Activated CD8-positive, alpha-beta memory T cell treated with anti-CD3 and anti-CD28 coated beads, Interleukin-2, amount 50 U/mL, for 4 hours (primary cell): ENCODE measurements at regions not wholly inside any gene's neighbourhood (a gene's known extent, or its start where the extent isn't known, plus 50 kb on each side); places are given as distances from the start of the nearest gene placed in this dataset.
"Not testable (repeated sequence)": the region's sequence is repeated elsewhere in the genome, so short reads cannot be mapped to it uniquely, and the experiment has no call there.

Experiments
- DNase-seq: peaks from one replicate; pipeline ENCODE4 v3.0.0-alpha.2; 2020

DNA sequence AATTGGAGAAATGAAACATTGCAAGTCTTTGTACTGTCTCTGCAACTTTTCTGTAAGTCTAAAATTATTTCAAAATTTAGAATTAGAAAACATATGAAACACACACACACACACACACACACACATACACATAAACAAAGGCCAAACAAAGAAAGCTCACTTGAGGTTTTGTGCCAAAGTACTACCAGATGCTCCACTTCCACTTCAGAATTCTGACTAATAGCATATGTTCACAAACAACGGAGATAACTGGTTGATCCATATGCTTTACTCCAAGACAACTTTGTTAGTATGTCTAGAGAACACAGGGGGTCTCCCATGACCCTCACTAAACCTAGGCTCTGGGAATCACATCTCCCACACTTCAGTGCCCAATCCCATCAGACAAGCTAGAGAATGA is 133.8 kb upstream of the CLEC14A start:
- no peak for DNase-seq

DNA sequence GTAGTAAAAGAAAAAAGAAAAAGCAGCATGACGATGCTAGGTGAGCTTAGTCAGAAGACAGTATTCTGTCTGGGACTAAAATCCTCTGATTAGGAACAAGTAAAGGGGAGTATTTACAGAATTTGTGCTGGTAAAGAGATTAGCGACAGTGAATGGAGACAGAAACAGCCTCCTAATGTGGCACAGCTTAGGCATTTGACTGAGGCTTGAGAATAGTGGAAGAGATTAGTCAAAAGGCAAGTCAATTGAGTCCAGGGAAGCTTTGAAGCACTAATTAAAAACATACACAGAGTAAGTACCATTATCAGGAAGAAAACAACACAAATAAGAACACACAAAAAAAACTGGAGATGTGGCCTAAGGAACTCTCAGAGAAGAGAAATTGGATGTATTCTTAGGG is 131.9 kb upstream of the CLEC14A start:
- no peak for DNase-seq

DNA sequence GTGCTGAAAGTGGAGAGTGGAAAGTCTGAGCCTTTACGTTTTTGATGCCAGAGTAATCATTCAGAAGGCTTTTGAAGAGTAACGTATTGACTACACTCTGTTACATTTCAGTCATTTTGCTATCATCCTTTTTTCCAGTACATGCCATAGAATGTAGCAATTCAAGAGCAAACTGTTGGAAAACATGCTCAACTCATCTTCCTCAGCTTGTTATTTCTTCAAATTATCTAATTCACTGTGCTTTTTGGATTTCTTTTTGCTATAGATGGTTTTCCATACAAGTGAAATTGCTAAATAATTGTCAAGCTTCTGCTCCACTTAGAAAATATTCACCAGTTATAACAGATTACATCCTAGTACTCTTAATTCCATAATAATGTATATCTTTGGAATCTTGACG is 129.9 kb upstream of the CLEC14A start:
- DNase-seq: no peak

DNA sequence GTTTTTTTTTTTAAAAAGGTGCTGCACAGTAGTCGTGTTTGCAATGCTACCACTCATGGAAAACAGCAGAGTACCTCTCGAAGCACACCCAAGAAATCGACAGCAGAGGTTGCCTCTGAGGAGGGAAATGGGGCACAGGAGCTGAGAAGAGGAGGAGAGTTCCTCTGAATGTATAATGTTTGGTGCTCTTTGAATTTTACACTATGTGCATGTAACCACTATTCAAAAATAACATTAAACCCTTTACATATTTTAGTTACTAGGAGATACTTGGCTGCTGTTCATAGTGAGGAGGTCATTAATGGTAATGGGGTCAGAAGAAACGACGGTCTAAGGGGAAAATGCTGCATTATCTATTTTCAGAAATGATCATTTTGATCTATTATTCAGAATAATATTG is 129.4 kb upstream of the CLEC14A start:
- DNase-seq: no peak

DNA sequence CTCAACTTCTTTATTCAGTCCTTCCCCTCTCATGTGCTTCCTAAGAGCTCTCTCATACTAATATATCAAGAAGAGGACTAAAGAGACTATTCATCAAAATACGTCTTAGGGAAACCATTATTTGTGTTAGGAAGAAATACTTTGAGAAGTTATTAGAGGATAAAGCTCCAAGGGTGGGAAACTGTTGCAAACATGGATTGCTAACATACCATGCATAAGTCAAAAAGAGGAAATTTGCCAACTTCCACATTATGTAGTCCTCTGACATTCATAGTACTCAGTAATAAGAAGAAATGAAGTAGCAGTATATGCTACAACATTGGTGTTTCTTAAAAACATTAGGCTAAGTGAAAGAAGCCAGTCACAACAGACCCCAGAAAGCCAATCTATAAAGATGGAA is 128.8 kb upstream of the CLEC14A start:
- no peak for DNase-seq

DNA sequence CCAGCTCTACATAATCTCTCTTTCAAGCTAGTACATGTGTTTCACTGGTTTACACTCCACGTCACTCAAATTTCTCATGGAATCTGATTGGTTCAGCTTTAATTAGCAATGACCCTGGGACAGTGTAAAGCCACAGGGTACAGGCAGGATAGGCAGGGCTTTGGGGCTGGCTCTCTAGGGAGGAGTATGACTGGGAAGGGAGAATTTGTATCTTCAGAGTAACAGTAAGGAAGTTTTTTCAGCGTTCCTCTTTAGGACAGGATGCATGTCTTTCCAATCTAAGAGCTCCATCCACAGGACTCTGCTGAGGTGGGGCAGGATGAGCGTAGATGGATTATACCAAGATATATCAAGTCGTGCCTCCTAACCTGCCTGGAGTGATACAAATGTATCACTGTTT is 112.0 kb upstream of the CLEC14A start:
- DNase-seq: no peak

DNA sequence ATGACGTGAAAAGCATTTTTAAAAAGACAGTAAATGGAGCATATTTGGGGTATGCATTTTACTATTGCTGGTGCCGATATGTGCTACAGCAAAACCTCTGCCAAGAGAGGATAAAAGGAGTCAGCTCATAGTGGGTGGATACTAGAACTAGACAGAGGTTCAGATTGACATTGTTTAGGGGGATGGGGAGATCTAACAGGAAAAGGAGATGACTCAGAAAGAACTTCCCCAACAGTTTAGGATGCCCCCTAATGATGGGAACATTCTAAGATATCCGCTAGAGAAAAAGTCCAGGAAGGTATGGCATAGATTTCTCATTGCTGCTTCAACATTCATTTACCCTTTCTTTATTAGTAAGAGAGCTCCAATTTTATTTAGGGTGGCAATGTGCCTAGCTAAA is 110.5 kb upstream of the CLEC14A start:
- DNase-seq: no peak

DNA sequence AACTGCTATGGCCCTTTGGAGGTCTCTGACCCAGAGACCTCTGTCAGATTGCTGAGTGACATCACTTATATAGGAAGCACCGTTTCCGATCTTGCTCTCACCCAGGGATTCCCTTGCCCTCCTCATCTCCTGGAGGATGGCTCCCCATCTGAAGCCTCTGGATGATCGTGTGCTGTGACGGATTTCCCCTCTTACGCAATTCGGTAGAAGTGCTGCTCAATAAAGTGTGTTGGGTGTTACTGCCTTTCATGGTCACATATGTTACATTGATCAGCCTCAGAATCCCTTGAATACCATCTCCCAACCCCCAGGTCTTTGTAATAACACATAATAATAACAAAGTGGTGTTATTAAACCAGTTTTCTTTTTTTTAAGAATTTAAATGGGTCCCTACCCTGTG is 107.3 kb upstream of the CLEC14A start:
- no peak for DNase-seq

DNA sequence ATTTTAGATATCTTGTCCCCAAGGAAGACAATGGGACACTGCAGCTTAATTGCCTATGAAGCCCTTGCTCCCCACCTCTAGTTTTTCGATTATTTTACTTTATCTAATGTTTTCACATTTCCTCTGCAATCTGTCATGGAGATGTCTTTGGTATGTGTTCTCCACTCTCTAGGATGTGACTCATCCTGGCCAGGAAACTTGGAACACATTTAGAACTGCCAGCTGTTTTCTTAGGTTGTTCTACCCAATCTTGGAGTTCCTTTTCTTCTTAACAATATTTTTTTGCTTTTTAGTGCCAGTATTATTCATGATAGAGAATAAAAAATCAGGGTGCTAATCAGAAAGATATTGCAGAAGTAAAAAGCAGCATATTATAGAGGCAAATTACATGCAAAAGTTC is 101.7 kb upstream of the CLEC14A start:
- no peak for DNase-seq

DNA sequence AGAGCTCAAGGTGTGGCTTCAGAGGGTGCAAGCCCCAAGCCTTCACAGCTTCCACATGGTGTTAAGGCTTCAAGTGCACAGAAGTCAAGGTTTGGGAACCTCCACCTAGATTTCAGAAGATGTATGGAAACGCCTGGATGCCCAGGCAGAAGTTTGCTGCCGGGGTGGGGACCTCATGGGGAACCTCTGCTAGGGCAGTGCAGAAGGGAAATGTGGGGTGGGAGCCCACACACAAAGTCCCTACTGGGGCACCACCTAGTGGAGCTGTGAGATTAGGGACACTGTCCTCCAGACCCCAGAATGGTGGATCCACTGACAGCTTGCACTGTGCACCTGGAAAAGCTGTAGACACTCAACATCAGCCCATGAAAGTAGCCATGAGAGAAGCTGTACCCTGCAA is 99.6 kb upstream of the CLEC14A start:
- DNase-seq: not testable (repeated sequence)

DNA sequence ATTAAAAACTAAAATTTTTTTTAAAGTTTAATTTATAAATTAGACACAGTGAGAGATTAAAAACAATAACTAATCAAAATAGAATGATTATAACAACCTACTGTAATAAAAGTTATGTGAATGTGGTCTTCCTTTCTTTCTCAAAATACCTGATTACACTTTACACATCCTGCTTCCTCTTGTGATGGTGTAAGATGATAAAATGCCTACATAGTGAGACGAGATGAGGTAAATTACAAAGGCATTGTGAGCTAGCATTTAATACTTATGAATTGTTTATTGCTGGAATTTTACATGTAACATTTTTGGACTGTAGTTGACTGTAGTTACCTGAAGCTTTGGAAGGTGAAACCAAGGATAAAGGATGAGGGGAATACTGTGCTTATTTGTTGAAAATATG is 94.2 kb upstream of the CLEC14A start:
- DNase-seq: no peak

DNA sequence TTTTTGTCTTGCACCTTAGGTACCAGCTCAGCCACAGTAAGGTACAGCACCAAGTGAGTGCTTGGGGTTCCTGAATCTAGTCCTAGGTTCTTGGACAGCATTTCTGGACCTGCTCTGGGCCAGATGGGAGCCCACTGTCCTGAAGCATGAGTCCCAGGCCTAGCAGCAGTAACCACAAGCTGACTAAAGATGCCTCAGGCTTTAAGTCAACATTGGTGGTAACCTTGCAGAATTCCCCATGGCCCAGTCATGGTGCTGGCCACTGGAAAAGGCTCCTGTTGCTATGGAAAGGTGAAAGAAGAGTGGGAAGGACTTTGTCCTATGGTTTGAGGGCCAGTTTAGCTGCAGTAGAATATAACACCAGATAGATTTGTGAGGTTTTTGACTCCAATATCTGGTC is 86.9 kb upstream of the CLEC14A start:
- DNase-seq: no peak

DNA sequence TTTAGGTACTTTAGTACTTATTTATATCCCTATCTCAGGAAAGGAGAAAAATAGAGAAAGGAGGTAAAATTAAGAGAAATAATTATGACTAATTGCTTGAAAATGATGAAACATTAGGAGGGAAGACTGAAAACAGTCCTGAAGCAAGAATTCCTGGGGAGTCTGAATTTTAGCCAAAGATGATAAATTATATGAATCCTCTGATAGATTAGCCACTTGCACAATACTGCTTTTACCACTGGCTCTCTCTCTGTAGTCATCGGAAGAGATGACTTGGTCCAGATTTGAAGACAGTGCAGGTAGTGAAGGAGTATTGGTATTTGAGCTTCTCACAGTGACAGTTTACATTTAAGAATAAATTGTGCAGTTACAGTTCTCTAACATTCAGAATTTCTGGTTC is 83.8 kb upstream of the CLEC14A start:
- no peak for DNase-seq

DNA sequence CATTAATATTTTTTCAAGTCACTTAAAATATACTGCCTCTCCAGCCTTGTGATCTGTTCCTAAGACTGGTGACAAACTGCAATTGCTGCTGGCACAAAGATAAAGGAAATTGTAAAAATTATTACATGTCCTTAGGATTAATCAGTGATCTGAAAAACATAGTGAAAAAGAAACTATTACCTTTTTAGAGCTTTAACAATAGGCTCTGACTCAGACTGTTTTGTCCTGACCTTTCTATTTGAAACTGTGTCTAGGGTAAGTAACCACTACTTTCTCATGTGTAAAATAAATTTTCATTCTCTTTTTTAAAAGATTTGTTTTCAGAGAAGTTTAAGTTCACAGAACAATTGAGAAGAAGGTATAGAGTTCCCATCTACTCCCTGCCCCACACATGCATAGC is 80.4 kb upstream of the CLEC14A start:
- no peak for DNase-seq

DNA sequence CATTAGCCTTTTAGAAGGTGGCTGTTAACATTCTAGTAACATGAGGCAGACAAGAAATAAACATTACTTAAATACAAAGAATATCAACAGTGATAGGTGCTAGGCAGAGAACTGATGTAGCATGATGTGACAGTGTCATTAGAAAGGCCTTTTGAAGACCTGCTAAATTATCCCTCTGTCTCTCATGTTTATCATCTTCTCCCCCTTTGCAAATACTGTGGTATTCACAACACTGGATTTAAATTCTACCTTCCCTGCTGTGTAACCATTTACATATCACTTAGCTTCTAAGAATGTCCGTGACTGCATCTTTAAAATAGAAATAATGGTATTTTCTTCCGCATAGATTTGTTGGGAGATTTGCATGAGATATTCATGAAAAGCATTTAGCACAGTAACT is 74.4 kb upstream of the CLEC14A start:
- no peak for DNase-seq

DNA sequence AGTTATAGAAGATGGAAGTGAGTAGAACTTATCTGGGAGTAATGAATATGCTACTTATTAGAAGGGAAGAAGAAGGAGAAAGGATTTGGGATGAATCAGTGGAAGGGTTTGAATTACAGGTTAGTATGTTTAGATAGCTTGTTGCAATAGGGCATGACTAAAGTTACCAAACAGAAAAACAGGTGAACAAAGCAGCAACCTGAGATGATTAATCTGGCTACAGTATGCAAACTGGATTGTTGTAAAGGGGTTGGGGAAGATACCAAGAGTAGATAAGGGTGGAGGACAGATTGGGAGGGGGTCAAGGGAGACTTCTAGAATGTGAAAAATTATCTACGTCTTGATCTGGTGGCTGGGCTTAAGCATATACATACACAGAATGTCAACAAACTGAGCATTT is 73.4 kb upstream of the CLEC14A start:
- DNase-seq: no peak

DNA sequence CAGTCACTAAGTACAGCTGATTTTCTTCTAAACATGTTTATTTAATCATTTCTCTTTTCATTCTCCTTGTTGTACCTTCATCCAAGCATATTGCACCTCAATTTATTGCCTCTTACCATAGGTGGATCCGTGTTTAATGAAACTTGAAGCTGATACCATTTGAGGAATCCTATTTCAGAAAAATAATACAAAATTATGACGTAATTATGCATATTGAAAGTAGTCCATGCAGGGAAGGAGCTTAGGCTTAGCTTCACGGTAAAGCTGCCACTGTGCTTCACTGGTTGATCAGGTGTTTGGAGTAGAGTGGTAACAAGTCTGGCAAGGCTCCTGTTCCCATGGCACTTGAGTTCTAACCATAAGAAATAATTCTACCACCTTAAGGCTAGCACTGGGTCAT is 61.0 kb upstream of the CLEC14A start:
- no peak for DNase-seq

DNA sequence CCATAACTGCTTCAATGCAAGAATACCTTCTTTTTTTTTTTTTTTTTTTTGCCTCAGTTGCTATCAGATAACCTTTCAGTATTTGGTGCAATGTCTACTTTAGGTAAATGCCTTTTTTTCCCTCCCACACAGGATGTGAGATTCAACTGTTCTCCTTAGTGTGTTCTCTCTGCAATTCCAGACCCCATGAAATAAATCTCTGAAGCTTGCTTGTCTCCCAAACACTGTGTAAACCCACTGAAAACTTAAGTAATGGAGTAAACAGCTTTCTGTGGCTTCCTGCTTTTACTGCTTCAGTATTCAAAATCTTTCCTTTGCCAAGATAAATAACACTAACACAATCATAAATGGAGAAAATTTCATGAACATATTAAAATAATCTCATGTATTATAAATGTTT is 55.8 kb upstream of the CLEC14A start:
- no peak for DNase-seq

DNA sequence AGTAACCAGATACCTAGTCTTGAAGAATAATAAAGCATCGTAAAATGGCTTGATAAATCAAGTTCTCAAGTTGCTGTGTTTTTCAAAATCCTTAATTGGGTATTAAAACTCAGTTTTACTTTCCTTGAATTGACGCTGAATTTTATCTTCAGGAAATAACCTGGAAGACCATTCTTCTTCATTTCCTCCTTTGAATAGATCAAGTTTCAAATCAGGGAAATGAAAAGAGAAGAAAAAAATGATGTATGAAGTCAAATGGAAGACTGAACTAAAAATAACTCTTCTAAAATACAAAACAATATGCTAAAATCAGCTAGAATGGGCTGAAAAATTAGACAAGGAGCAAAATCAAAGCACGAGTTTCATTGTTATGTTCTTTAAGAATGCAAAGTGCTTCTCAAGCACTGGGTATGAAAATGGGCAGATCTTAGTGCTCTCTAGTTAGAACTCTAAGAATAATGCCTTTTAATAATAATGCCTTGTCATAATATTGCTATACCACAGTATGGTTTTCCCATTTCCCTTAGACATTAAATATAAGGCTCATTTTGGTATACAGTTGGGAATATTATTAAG is 54.6 kb upstream of the CLEC14A start:
- DNase-seq: no peak

DNA sequence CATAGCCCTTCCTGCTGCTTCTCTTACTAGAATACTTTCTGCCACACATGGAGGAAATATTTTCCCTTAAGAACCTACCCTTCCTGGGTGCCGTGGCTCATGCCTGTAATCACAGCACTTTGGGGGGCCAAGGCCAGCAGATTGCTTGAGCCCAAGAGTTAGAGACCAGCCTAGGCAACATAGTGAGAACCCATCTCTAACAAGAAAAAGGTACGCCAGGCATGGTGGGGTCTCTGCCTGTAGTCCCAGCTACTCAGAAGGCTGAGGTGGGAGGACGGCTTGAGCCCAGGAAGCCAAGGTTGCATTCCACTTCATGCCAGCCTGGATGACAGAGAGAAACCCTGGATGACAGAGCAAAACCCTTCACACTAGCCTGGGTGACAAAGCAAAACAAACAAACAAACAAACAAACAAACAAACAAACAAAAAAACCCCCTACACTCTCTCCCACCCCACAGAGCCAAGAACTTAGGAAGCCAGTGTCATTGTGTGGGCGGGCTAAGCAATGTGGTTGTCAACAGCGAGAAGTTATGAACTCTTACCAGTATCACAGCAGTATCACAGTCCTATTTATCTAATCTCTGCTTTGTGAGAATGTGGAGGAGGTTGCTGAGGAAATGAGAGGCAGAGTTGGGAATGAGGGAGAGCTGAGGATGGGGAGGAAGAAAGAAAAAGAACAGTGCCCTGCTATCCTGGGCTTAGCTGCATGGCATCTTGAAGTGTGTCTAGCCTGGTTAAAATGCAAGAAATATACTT is 53.8 kb upstream of the CLEC14A start:
- no peak for DNase-seq
